Lower lobe of right lung (tissue), 2 donors: ENCODE measurements at regions not wholly inside any gene's neighbourhood (a gene's known extent, or its start where the extent isn't known, plus 50 kb on each side); places are given as distances from the start of the nearest gene placed in this dataset.

Source experiments
- ATAC-seq, 2 donors: fragments of 200-7000 bp; cut with Tn5 transposase; one replicate each; pipeline ENCODE4 v1.9.1; 2020 to 2022; ENCODE audit warnings: mild to moderate bottlenecking in 2 of 2, moderate library complexity in 2 of 2
- DNase-seq: peaks from one replicate; pipeline ENCODE4 v3.0.0-alpha.2; 2020
- H3K27ac ChIP-seq: fragments of 200-600 bp; one replicate; pipeline ENCODE4 v1.8.0; 2022
- H3K27me3 ChIP-seq: fragments of 200-600 bp; one replicate; pipeline ENCODE4 v1.8.0; 2022; ENCODE audit warnings: low read depth
- H3K36me3 ChIP-seq: fragments of 200-600 bp; one replicate; pipeline ENCODE4 v1.8.0; 2022; ENCODE audit warnings: mild to moderate bottlenecking
- H3K4me1 ChIP-seq: fragments of 200-600 bp; one replicate; pipeline ENCODE4 v1.8.0; 2022
- H3K4me3 ChIP-seq: fragments of 200-600 bp; one replicate; pipeline ENCODE4 v1.8.0; 2022; ENCODE audit warnings: mild to moderate bottlenecking
- H3K9me3 ChIP-seq: fragments of 200-600 bp; one replicate; pipeline ENCODE4 v1.8.0; 2022
- CTCF ChIP-seq: fragments of 200-600 bp; IDR thresholded peaks from one replicate; pipeline ENCODE4 v1.8.0; 2022; ENCODE audit warnings: antibody characterized with exemption, mild to moderate bottlenecking
- intact Hi-C: fragments of 100-400 bp; cut with DNase I; formaldehyde crosslinking; loops from one replicate; pipeline ENCODE4 v1.11.0; 2022
- donor health status: DM: no; HTN: yes; CAD: no; lungs with severe emphysema.

- Histone ChIP-seq H3K27me3 (no peaks in the 10 kb centered on the region), H3K27ac (no peak overlapping the region), H3K36me3 (no peaks in the 10 kb centered on the region), H3K9me3 (no peaks in the 10 kb centered on the region), H3K4me3 (no peak overlapping the region), H3K4me1 (no peaks in the 10 kb centered on the region)
- TF ChIP-seq CTCF = no peak
- intact Hi-C loops = no loop called here
- ATAC-seq (no peak), DNase-seq (no peak)
Observed at GRCh38 chr2:136444323-136444722, 321.0 kb upstream of the THSD7B start.

GRCh38 chr2:136443661-136444060, 321.7 kb upstream of the THSD7B start:
- Histone ChIP-seq H3K4me1 (no peaks in the 10 kb centered on the region), H3K36me3 (no peaks in the 10 kb centered on the region), H3K9me3 (no peaks in the 10 kb centered on the region), H3K27me3 (no peaks in the 10 kb centered on the region), H3K4me3 (no peak overlapping the region), H3K27ac (no peak overlapping the region)
- ATAC-seq (no peak), DNase-seq (no peak)
- intact Hi-C loops = no loop called here
- TF ChIP-seq CTCF = no peak

DNA sequence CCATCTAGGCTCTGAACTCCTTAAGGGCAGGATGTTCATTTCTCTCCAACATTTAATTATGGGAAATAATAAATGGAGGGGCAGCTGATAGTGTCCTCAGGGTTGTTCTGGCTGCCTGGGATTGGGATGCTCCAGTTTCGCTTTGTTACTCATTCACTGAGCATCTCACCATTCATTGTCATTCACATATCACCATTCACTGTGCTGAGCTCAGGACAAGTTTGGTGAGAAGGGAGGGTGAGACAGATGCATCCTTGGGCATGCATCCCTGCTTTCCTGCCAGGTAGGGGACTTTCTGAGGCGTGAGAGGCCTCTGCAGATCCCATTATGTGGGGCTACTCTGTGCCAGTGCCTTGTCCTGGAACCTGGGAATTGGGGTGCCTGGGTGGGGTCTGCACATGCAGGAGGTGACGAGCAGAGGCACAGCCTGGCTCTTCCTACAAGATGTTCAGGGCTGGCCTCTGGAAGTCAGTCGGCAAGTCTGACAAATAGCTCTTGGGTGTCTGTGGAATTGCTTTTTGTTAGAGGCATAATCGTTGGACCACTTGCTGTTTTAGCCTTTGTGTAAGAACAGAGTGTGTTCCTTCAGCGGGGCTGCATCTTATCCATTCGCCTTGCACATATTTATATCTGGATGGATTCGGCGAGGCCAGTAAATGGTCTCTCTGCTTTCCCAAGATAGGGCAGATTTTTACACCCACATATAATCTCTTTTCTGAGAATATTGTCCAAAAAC, 323.2 kb upstream of the THSD7B start:
- H3K27me3 ChIP-seq = no peaks in the 10 kb centered on the region
- DNase-seq = no peak
- TF ChIP-seq CTCF = no peak
- no peaks in the 10 kb centered on the region for H3K4me1 ChIP-seq
- no peaks in the 10 kb centered on the region for H3K36me3 ChIP-seq
- no peaks in the 10 kb centered on the region for H3K9me3 ChIP-seq
- intact Hi-C loops = no loop called here
- no peak overlapping the region for H3K27ac ChIP-seq
- H3K4me3 ChIP-seq = no peak overlapping the region
- ATAC-seq = no peak

DNA sequence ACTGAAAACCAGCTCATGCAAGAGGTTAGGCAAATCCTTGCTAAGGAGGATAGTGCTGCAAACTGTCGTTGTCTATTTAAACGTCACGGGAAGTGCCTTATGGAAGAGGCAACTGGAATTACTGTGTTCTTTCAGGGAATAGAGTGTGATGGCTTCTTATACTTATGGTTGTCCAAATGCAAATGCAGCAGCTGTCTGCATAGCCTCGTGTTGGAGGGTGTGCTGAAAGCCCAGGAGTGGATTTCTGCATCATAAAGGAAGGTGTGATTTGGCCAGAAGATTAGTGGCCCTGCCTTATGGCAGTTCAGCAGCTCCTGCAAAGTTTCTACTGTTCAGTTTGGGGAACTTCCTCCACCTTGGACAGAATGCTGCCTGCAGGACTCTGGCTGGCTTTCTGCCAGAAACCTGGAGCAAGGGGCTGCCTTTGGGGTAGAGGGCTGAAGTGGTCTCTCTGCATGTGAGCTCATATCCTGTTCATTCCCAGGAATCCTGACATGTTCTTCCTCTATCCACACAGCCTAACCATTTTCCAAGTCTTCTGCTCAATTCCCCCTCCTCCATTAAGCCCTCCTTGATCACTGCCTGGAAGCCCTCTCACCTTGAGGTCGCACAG, 321.2 kb upstream of the CXCR4 start:
- H3K36me3 ChIP-seq = no peaks in the 10 kb centered on the region
- H3K27ac ChIP-seq = no peak overlapping the region
- no peaks in the 10 kb centered on the region for H3K27me3 ChIP-seq
- no peak for TF ChIP-seq CTCF
- ATAC-seq = no peak
- no peak for DNase-seq
- no peak overlapping the region for H3K4me3 ChIP-seq
- no peaks in the 10 kb centered on the region for H3K9me3 ChIP-seq
- intact Hi-C loops = no loop called here
- H3K4me1 ChIP-seq = no peaks in the 10 kb centered on the region

DNA sequence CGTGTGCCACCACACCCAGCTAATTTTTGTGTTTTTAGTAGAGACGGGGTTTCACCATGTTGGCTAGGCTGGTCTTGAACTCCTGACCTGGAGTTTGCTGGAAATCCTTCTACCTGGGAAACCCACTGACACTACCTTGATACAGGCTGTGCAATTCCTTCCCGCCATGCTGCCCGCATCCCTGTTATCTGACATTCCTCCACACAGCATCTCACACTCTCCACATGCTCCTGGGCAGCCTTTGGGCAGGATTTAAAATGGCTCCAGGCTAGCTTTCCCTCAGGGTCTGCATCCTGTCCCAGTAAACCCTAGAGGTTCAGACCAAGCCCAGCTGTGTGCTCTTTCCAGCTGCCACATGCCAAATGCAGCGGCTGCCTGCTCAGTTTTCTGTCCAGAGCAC, 319.5 kb upstream of the CXCR4 start:
- no peak for DNase-seq
- no peak for ATAC-seq
- intact Hi-C loops = no loop called here
- Histone ChIP-seq H3K36me3 (no peaks in the 10 kb centered on the region), H3K4me1 (no peaks in the 10 kb centered on the region), H3K27me3 (no peaks in the 10 kb centered on the region), H3K27ac (no peak overlapping the region), H3K4me3 (no peak overlapping the region), H3K9me3 (no peaks in the 10 kb centered on the region)
- TF ChIP-seq CTCF = no peak
